Activated CD4-positive, alpha-beta T cell treated with anti-CD3 and anti-CD28 coated beads, Interleukin-2, amount 10 ng/mL, durations not matched to agents 7 days and 5 days (primary cell): ENCODE measurements at regions not wholly inside any gene's neighbourhood (a gene's known extent, or its start where the extent isn't known, plus 50 kb on each side); places are given as distances from the start of the nearest gene placed in this dataset.

Source experiments
- CTCF ChIA-PET: fragments of 350-600 bp; sonication (Branson Sonifier 250); formaldehyde crosslinking; loops from one replicate; lab custom pipeline; 2021; ENCODE audit warnings: antibody characterized with exemption; lab: Charles Lee
- POLR2A ChIA-PET: fragments of 350-600 bp; sonication (Branson Sonifier 250); formaldehyde crosslinking; loops from one replicate; lab custom pipeline; 2021; ENCODE audit warnings: antibody characterized with exemption; lab: Charles Lee
- DNase-seq: peaks from one replicate; pipeline ENCODE4 v3.0.0-alpha.2; 2020
- H3K27ac Mint-ChIP-seq: one replicate; pipeline ENCODE4 v1.8.0; 2021; ENCODE audit warnings: mild to moderate bottlenecking, moderate library complexity, mixed read lengths
- H3K27me3 Mint-ChIP-seq: one replicate; pipeline ENCODE4 v1.8.0; 2021; ENCODE audit warnings: mixed read lengths
- H3K36me3 Mint-ChIP-seq: one replicate; pipeline ENCODE4 v1.8.0; 2021; ENCODE audit warnings: low read depth, mixed read lengths
- H3K4me1 Mint-ChIP-seq: one replicate; pipeline ENCODE4 v1.8.0; 2021; ENCODE audit warnings: mixed read lengths
- H3K4me3 Mint-ChIP-seq: one replicate; pipeline ENCODE4 v1.8.0; 2021; ENCODE audit warnings: mild to moderate bottlenecking, moderate library complexity, mixed read lengths
- H3K9me3 Mint-ChIP-seq: one replicate; pipeline ENCODE4 v1.8.0; 2021; ENCODE audit warnings: mixed read lengths

- POLR2A ChIA-PET = no interaction called here
- no peak overlapping the region for H3K27ac Mint-ChIP-seq
- no peaks in the 10 kb centered on the region for H3K27me3 Mint-ChIP-seq
- H3K9me3 Mint-ChIP-seq = peaks cover 2% of the 10 kb centered on the region
- H3K36me3 Mint-ChIP-seq = no peaks in the 10 kb centered on the region
- CTCF ChIA-PET = no interaction called here
- no peak overlapping the region for H3K4me3 Mint-ChIP-seq
- DNase-seq = no peak
- no peaks in the 10 kb centered on the region for H3K4me1 Mint-ChIP-seq
Observed at GRCh38 chr13:89660752-89661151, 1686.7 kb upstream of the MIR17HG start.

GRCh38 chr13:89673789-89674311 is 1673.6 kb upstream of the MIR17HG start:
- Mint-ChIP-seq H3K27me3 (no peaks in the 10 kb centered on the region), H3K27ac (no peak overlapping the region), H3K36me3 (no peaks in the 10 kb centered on the region), H3K4me3 (no peak overlapping the region), H3K9me3 (no peaks in the 10 kb centered on the region), H3K4me1 (no peaks in the 10 kb centered on the region)
- CTCF ChIA-PET = no interaction called here
- POLR2A ChIA-PET = no interaction called here
- no peak for DNase-seq

- no peaks in the 10 kb centered on the region for H3K4me1 Mint-ChIP-seq
- no peak overlapping the region for H3K27ac Mint-ChIP-seq
- ChIA-PET POLR2A (no interaction called here), CTCF (no interaction called here)
- no peaks in the 10 kb centered on the region for H3K9me3 Mint-ChIP-seq
- H3K4me3 Mint-ChIP-seq = no peak overlapping the region
- H3K27me3 Mint-ChIP-seq = no peaks in the 10 kb centered on the region
- H3K36me3 Mint-ChIP-seq = no peaks in the 10 kb centered on the region
- DNase-seq = no peak
Observed at GRCh38 chr13:89678466-89679121, 1668.9 kb upstream of the MIR17HG start.

- Mint-ChIP-seq H3K4me1 (no peaks in the 10 kb centered on the region), H3K4me3 (no peak overlapping the region), H3K36me3 (no peaks in the 10 kb centered on the region), H3K27me3 (no peaks in the 10 kb centered on the region), H3K9me3 (peaks cover 2% of the 10 kb centered on the region), H3K27ac (no peak overlapping the region)
- ChIA-PET POLR2A (no interaction called here), CTCF (no interaction called here)
- no peak for DNase-seq
Observed at GRCh38 chr13:89684896-89685295, 1662.6 kb upstream of the MIR17HG start.

GRCh38 chr13:89686171-89686570 is 1661.3 kb upstream of the MIR17HG start:
- CTCF ChIA-PET = no interaction called here
- H3K4me3 Mint-ChIP-seq = no peak overlapping the region
- POLR2A ChIA-PET = no interaction called here
- peaks cover 2% of the 10 kb centered on the region for H3K9me3 Mint-ChIP-seq
- no peaks in the 10 kb centered on the region for H3K36me3 Mint-ChIP-seq
- no peaks in the 10 kb centered on the region for H3K4me1 Mint-ChIP-seq
- no peak for DNase-seq
- H3K27me3 Mint-ChIP-seq = no peaks in the 10 kb centered on the region
- no peak overlapping the region for H3K27ac Mint-ChIP-seq

GRCh38 chr13:89687066-89687465 is 1660.4 kb upstream of the MIR17HG start:
- peaks cover 2% of the 10 kb centered on the region for H3K9me3 Mint-ChIP-seq
- H3K4me1 Mint-ChIP-seq = no peaks in the 10 kb centered on the region
- no peak for DNase-seq
- no peaks in the 10 kb centered on the region for H3K27me3 Mint-ChIP-seq
- CTCF ChIA-PET = no interaction called here
- H3K4me3 Mint-ChIP-seq = no peak overlapping the region
- H3K36me3 Mint-ChIP-seq = no peaks in the 10 kb centered on the region
- POLR2A ChIA-PET = no interaction called here
- no peak overlapping the region for H3K27ac Mint-ChIP-seq

GRCh38 chr13:89688918-89689317 is 1658.6 kb upstream of the MIR17HG start:
- Mint-ChIP-seq H3K27ac (no peak overlapping the region), H3K36me3 (no peaks in the 10 kb centered on the region), H3K9me3 (peaks cover 2% of the 10 kb centered on the region), H3K4me1 (no peaks in the 10 kb centered on the region), H3K27me3 (no peaks in the 10 kb centered on the region), H3K4me3 (no peak overlapping the region)
- POLR2A ChIA-PET = no interaction called here
- DNase-seq = no peak
- CTCF ChIA-PET = no interaction called here

GRCh38 chr13:89694451-89694850 is 1653.0 kb upstream of the MIR17HG start:
- ChIA-PET POLR2A (no interaction called here), CTCF (no interaction called here)
- no peaks in the 10 kb centered on the region for H3K4me1 Mint-ChIP-seq
- no peak overlapping the region for H3K4me3 Mint-ChIP-seq
- DNase-seq = no peak
- no peak overlapping the region for H3K27ac Mint-ChIP-seq
- no peaks in the 10 kb centered on the region for H3K36me3 Mint-ChIP-seq
- no peaks in the 10 kb centered on the region for H3K27me3 Mint-ChIP-seq
- H3K9me3 Mint-ChIP-seq = no peaks in the 10 kb centered on the region

GRCh38 chr13:89695343-89696257 is 1651.9 kb upstream of the MIR17HG start:
- no peaks in the 10 kb centered on the region for H3K9me3 Mint-ChIP-seq
- POLR2A ChIA-PET = no interaction called here
- H3K27ac Mint-ChIP-seq = no peak overlapping the region

GRCh38 chr13:89701913-89702312 is 1645.6 kb upstream of the MIR17HG start:
- Mint-ChIP-seq H3K36me3 (no peaks in the 10 kb centered on the region), H3K9me3 (peaks cover 8% of the 10 kb centered on the region), H3K4me3 (no peak overlapping the region), H3K4me1 (no peaks in the 10 kb centered on the region), H3K27ac (no peak overlapping the region), H3K27me3 (no peaks in the 10 kb centered on the region)
- no peak for DNase-seq
- POLR2A ChIA-PET = no interaction called here
- CTCF ChIA-PET = interaction anchor here (0.6 kb wide), 1 partner anchor 38 kb away, joined by 3 read pairs; no protein-coding TSS in a partner anchor

More at GRCh38 chr13:89695343-89696257, 1651.9 kb upstream of the MIR17HG start:
- Mint-ChIP-seq H3K27me3 (no peaks in the 10 kb centered on the region), H3K4me1 (no peaks in the 10 kb centered on the region), H3K36me3 (no peaks in the 10 kb centered on the region), H3K4me3 (no peak overlapping the region)
- no peak for DNase-seq
- CTCF ChIA-PET = no interaction called here

- no peaks in the 10 kb centered on the region for H3K4me1 Mint-ChIP-seq
- ChIA-PET CTCF (no interaction called here), POLR2A (no interaction called here)
- H3K36me3 Mint-ChIP-seq = no peaks in the 10 kb centered on the region
- H3K4me3 Mint-ChIP-seq = no peak overlapping the region
- H3K27ac Mint-ChIP-seq = no peak overlapping the region
- no peak for DNase-seq
- peaks cover 8% of the 10 kb centered on the region for H3K9me3 Mint-ChIP-seq
- H3K27me3 Mint-ChIP-seq = no peaks in the 10 kb centered on the region
Observed at GRCh38 chr13:89704040-89704439, 1643.4 kb upstream of the MIR17HG start.

- Mint-ChIP-seq H3K9me3 (peaks cover 12% of the 10 kb centered on the region), H3K27ac (no peak overlapping the region), H3K36me3 (no peaks in the 10 kb centered on the region), H3K27me3 (no peaks in the 10 kb centered on the region), H3K4me3 (no peak overlapping the region), H3K4me1 (no peaks in the 10 kb centered on the region)
- POLR2A ChIA-PET = no interaction called here
- CTCF ChIA-PET = no interaction called here
- no peak for DNase-seq
Observed at GRCh38 chr13:89708013-89708412, 1639.5 kb upstream of the MIR17HG start.

GRCh38 chr13:89721216-89721615 is 1626.3 kb upstream of the MIR17HG start:
- peaks cover 5% of the 10 kb centered on the region for H3K9me3 Mint-ChIP-seq
- no peaks in the 10 kb centered on the region for H3K4me1 Mint-ChIP-seq
- H3K27ac Mint-ChIP-seq = no peak overlapping the region
- ChIA-PET POLR2A (no interaction called here), CTCF (no interaction called here)
- no peak overlapping the region for H3K4me3 Mint-ChIP-seq
- H3K27me3 Mint-ChIP-seq = no peaks in the 10 kb centered on the region
- no peak for DNase-seq
- no peaks in the 10 kb centered on the region for H3K36me3 Mint-ChIP-seq
